MV-4-11 (cell line): ENCODE measurements at regions not wholly inside any gene's neighbourhood (a gene's known extent, or its start where the extent isn't known, plus 50 kb on each side); places are given as distances from the start of the nearest gene placed in this dataset.

Experiments used
- DNase-seq: peaks from one replicate; lab custom pipeline; 2025; lab: John Stamatoyannopoulos, UW

DNA sequence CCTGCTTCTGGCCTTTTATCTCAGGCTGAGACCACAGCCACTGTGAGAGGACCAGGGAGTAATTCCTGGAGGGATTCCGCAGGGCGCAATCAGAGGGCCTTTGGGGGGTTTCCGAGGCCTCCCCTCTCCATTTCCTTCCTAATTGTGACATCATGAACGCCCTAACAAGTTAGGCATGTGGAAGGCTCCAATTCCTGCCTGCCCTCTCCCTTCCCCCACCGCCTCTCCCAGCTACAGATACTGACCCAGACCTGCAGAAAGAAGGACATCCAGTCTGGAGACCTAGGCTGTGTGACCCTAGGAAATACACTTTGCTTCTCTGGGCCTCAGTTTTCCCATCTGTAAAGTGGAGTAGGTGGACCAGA is 637.9 kb downstream of the MED13L start:
- DNase-seq: no peak

DNA sequence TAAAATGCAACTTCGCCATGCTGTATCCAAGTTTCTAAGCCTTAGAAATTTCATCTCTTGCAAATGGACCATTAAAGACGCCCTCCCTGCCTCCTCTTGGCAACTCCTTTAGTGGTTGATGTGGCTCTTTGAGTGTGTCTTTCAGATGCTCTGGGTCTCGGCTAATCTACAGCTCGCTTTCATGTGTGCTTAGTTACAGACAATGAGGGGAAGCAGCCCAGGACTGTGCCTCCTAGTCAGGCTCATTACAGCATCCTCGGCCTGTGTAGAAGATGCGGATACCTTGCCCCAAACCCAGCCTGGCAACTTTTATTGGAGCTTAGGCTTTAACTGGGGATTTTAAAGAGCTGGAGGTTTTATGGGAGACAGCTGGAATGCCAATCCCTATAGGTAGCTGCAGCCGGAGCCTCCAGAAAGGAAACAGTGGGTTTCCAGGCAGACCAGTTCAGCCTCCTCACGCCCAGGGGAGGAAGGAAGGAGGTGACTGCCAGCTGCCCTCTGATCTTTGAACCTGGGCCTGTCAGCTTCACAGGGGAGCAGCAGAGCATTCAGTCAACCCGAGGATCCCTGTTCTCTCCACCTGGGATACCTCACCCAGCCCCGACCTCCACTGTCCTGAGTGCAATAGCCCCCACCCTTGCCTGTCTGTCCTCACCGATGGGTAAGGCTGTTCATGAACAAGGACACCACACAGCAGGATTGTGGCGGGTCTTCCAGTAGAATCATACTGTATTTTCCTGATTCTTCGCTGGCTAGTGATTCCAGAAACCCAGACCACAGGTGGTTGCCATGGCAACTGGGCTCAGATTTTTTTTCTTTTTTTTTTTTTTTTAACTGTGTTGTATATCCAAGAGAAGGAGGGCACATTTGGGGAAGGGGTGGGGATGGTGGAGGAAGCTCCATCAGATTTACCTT is 638.5 kb downstream of the MED13L start:
- no peak for DNase-seq

DNA sequence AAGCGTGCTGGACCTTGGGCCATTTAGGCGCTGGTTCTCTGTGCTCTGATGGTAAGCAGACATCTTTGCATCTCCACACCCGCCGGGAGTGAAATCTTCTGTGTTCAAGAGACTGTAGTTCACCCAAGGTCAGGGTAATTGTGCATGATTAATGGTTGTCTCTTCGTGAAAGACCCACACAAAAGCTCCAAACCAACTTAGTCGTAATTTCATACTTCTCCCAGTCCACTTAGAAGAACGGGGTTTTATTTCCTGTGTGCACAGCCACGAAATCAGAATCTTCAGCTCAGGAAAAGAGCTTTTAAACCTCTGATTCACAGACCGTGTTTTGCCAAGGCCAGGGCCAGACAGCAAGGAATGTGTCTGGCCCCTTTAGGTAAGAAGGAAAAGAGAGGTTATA is 640.9 kb downstream of the MED13L start:
- no peak for DNase-seq

DNA sequence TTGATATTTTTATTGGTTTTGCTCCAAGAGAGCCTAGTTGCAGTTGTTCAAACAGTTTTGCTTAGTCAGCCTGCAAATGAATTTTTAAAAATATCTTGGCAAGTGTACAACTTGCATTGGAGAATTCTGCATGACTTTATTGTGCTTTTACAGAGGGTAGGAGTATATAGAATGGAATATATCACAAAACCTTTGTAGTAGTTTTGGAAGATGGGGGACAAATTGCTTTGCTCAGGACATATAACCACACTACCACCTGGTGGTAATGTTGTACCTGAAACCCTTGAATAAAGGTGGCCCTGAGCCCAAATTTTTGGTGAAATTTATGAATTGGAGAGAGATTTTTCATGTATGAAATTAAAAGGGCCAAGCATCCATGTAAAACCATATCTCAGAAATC is 645.2 kb downstream of the MED13L start:
- DNase-seq: no peak

DNA sequence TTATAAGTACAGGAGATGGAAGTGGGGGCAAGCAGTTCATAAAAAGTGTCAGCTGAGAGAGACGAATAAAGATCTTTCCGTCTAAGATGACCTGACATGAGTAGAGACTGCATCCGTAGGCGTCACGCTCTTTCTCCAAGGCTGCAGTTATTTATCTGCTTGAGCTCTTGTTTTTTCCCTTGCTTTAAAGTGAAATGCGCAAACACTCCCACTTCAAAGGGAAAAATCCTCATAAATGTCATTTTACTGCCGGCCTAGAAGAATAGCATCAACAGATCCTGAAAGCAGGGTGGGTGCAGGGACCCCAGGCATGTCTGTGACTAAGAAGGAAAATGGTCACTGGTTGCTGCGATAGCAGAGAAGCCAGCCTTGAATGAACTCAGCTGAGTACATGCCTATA is 647.4 kb downstream of the MED13L start:
- DNase-seq: no peak

DNA sequence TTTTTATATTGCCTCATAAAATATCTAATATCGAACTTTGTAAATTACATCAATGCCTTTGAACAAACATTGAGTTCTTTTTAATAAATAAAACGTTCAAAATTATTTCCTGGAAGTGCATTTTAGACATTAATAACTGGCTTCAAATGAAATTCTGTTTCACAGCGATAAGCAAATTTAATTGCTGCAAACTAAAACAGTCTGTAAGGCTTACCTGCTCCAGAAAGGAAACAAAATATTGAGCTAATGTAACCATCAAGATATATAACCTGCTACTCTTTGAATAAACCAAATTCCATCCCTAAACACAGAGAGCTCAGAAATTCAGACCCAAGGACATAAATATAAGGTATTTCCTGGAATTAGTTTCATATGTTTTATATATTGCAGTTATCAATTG is 651.3 kb downstream of the MED13L start:
- no peak for DNase-seq

DNA sequence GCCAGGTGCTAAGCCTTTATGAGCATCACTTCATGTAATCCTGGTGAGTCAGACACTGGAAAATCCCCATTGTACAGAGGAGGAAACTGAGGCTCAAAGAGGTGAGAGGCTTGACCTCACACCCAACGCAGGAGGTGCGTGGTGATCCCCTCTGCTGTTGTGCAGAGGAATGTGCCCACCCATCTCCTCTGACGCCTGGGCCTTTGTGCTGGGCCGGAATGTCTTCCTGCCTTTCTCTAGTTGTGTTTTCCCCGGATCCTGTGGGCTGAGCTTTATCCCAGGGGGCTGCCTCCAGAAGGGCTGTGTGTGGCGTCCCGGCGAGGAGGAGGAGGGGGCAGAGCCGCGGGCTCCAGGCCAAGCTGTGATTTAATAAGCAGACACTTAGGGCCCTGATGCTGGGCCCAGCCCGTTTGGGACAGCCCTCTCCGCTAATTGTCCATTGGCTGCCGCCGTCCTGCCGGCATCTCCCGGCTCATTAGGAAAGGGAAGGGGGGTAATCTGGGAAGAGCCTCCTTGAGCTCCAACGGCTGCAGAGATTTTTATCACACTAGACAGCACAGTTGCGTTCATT is 653.6 kb downstream of the MED13L start:
- no peak for DNase-seq

DNA sequence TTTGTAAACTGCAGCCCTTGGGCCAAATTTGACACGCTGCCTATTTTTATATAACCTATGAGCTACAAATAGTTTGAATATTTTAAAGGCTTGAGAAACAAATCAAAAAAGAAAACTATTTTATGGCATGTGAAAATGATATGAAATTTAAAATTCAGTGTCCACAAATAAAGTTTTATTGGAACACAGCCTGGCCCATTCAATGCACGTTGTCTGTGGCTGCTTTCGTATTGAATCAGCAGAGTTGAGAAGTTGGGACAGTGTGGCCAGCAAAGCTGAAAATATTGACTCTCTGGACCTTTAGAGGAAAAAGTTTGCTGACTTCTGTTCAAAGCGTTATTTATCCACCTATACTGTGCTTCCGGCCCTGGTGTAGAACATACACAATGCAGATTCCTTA is 654.2 kb downstream of the MED13L start:
- no peak for DNase-seq

DNA sequence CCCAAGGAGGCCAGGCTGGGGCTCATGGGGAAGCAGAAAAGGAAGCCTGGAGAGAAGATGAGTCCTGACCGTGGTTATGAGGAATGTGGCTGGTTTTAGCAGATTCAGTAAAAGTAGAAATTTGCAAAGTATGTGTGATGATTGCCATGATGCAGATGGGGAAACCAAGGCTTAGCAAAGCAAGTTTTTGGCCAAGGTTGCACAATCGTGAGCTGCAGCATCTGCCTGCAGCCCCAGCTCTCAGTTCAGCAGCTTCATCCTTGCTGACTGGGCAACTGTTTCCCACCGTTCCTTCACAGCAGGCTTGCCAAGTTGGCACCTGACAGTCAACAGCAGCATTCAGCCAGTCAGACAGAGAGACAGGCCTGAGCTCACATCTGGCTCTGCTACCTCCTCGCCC is 656.7 kb downstream of the MED13L start:
- no peak for DNase-seq

DNA sequence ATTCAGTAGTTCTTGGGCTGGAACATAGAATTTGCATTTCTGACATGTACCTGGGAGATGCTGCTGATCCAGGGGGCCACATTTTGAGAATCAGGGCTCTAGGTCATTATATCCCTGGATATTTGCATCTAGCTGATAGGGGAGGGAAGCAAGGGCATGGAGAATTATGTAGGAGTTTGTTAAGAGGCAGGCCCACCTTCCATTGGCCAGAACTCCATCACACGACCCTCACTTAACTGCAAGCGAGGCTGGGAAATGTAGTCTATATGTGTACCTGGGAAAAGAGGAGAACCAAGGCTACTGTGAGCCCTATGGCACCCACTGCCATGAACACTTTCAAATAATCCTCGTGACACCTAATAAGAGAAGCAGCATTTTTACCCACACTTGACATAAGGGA is 657.6 kb downstream of the MED13L start:
- DNase-seq: no peak

DNA sequence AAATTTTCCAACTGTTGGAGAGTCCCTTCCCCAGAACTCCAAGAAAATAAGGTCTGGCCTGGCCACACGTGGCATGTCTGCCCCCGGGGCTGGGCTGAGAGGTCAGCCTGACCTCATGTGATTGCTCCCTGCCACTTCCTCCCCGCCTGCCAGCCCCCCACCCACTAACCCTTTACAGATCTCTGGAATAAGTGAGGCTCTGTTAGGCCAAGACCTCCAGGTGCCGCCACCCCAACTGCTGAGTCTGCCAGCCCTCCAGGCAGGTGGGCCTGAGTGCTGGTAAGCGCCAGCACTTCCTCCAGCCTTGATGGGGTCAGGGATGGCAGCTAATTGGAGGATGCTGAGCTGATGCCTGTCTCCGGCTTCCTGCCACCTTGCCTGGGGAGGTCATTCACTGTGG is 658.4 kb downstream of the MED13L start:
- no peak for DNase-seq

DNA sequence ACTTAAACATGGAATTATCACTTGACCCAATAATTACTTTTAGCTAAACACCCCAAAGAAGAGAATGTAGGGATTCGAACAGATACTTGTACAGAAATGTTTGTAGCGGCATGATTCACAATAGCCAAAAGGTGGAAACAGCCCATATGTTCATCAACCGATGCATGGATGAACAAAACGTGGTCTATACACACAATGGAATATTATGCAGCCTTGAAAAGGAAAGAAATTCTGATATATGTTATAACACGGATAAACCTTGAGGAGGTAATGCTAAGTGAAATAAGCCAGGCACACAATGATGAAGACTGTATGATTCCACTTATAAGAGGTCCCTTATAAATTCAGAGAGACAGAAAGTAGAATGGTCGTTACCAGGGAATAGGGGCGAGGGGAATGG is 659.4 kb downstream of the MED13L start:
- DNase-seq: no peak

DNA sequence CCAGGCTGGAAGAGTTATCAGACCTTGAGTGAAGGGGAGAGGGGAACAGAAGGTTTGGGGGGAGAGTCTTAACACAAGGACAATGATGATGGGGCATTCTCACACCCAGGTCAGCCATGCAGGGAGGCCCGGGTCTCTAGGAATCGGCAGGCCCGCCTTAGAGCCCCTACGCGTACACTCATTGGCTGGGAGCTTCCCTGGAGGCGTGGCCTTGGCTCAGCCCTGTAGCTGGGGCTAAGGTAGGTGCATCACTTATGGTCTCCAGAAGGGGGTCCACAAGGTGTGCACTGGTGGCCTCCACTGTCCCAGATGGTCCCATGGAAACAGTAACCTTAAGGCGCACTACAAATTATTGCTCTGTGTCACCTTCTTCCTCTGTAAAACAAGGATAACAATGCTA is 660.1 kb downstream of the MED13L start:
- no peak for DNase-seq

DNA sequence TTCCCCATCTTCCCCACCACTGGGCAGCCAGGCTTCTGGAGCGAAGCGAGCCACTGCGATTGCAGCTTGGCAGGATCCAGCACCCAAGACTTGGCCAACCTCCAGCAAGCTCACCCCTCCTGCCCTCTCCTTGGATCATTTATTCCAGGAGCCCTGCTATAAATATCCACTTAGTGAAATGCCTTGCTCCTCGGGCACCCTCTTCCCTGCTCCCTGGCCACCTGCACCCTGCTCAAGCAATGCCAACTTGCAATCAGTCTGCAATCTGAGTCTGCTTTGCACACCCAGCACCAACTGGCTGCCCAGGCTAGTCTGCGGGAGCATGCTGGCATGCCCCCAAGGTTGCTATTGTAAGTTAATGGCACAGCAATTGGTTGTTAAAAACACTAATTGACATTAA is 666.0 kb downstream of the MED13L start:
- no peak for DNase-seq

DNA sequence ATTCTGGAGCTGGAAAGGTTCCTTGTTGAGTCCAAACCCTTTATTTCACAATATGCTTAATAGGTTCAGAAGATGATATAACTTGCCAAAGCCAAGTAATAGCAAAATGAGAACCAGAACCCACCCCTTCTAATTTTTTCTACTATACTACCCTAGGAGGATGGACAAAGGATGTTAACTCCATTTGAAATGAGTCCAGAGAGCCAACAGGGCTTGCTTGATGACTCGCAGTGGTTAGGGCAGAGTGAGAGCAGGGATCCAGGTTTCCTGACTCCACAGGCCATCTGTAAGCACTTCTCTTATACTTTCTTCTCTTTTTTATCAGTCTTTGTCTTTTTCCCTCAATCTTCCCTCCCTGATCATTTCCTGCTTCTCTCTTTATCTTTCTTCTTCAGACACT is 668.1 kb downstream of the MED13L start:
- DNase-seq: no peak

DNA sequence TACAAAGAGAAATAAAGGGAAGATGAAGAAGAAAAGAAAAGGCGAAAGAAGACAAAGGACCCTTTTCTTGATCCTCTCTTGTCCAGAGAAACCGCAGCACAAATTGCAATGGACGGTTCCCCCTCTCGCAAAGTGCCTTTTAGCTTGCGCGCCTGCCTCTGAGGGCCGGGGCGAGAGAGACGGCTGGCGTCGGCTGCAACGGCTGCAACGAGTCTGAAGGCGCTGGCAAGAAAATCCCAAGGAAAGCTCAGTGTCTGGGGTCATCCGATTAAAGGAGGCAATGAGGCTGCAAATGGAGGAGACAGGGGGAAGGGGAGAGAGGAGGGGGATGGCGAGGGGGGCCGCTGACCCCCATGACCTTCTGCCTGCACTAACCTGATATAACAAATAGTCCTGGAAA is 671.5 kb downstream of the MED13L start:
- DNase-seq: no peak

DNA sequence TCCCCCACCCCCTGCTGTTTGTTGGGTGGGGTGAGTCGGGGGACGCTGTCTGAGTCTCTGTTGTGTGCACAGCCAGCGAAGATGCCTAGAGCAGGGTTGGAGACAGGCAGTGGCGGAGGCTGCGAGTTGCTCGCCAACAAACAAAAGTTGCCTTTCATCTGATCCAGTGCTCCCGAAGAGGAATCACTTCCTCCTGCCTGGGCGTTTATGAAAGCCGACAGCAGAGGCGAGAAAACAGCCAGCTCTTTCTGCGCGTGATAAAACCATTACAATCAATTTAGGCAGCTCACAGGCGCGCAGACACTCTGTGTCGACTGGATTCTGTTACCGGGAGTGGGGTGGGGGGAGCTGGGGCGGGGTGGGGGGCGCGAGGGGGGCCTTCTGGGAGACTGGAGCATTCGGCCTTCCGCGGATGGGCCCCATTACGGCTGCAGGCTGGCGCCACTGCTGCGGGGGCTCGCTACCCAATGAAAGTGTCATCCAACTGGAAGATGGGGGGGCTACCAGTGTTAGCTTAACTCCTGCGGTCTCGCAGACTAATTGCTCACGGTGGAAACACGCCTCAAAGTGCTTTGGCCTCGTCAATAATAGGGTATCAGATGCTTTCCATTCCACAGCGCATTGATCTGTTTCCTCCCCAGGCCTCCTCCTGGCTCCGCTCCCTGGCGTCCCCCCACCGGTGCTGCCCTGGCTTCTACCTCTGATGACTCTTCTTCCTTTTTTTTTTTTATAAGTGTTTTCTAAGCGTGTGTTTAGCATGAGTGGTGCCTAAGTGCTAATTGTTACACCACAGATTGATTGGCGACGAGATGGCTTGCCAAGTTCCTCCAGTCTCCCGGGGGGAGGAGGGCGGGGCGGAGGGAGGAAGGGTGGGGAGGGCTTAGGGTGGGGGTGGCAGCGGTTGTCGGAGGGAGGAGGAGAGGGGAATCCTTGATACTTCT is 678.4 kb downstream of the MED13L start:
- DNase-seq: no peak

DNA sequence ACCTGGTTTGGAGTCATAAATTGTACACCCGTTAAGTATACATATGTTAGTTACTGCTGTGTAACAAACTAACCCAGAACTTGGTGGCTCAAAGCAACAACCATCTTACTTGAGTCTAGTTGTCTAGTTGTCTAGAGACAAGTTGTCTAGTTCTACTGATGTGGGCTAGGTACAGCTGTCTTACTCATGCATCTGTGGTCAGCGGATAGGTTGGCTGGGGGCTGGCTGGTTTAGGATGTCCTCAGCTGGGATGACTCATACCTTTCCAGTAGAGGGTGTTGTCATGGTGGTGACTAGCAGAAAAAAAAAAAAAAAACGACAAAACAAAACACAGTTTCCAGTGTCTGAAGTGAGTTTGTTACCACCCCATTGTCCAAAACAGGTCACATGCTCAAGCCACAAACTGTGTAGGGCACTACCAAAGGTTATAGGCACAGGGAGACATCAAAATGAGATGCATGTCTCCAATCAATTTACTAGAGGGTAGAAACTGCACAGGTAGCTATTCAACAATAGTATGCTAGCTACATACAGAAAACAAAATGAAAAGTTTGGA is 680.3 kb downstream of the MED13L start:
- DNase-seq: peak; percentile 32

DNA sequence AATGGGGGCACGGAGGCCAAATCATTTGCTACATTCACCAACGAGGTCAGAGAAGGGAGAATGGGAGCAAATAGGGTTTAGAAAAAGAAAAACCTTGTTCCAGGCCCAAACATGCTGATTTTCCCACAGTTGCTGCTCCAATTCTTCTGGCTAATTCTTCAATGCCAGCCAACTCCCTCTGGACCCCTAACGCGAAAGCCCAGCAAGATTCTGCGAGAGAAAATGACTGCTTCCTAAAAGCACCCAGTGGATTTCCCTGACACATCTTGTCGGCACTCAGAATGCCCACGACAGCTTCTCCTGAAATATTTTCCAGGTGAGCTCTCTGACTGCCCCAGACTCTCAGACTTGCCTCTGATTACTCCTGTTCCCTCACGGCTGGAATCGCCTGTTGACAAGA is 689.4 kb downstream of the MED13L start:
- DNase-seq: no peak

DNA sequence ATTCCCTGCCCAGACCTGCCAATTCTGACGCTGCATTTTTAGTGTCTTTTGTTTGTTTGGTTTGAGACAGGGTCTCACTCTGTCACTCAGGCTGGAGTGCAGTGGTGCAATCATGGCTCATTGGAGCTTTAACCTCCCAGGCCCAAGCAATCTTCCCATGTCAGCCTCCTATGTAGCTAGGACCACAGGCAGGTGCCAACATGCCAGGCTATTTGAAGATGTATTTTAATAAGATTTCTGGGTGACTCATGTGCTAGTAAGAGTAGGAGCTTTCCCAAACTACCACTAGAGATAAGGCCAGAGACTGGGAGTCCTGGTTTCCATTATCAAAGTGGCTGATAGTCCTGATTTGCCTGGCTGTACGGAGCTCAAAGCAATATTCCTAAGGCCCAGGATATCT is 693.3 kb downstream of the MED13L start:
- no peak for DNase-seq

DNA sequence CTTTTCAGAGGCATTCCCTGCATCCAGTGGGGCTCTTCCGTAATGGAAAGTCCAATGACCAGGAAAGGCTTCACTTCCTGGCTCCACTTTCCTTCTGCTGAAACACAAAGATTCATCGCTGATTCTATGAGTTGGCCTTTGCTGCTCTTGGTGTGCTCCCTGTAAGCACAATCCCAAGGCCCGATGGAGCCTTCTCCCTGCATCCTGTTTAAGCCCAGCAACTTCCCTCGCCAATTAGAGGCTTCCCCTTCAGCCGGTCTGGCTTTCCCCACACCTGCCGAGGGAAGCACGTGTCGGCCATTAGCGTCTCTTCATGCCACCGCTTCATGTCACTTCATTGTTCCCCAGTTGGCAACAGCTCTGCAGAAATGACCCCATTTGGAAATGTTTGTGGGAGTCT is 693.9 kb downstream of the MED13L start:
- no peak for DNase-seq

DNA sequence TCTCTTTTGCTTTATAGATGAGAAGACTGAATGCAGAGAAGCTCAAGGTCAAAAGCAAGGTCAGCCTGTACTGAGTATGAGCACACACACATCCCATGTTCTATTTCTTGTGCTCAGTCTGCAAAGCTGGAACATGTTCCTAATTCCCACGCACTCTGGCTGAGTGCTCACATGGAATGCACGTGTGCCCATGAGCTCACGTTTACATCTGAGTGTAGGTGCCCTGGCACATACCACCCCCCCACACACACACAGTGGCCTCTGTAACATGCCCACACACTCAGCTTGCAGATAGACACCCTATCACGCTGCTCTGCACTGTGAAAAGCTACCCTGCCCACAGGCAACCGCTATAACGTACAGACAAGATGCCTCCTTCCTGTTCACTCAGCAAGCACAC is 700.1 kb downstream of the MED13L start:
- DNase-seq: no peak

DNA sequence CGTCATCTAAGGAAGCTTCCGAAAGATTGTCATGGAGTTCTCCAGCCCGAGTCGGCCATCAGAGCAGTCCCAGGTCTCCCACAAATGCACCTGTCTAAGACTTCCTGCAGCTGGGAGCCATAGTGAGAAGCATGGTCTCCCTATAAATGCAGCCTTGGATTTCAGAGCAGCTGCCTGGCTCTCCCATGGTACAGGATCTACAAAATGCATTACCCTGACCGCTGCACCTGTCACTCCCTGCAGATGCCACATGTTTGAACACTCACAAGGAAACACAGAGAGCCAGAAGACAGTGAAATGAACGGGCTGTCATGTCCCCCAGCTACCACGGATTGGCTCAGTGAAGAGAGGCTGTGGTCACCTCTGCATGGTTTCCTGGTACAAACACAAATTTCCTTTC is 702.7 kb downstream of the MED13L start:
- no peak for DNase-seq
